WTC11 (cell line): ENCODE measurements at regions not wholly inside any gene's neighbourhood (a gene's known extent, or its start where the extent isn't known, plus 50 kb on each side); places are given as distances from the start of the nearest gene placed in this dataset.

Source experiments
- ATF2 ChIP-seq: sonication (generic); formaldehyde crosslinking; IDR thresholded peaks from 2 replicates; pipeline ENCODE4 v1.8.1; 2022; ENCODE audit warnings: low read depth, missing genetic modification reagents, borderline replicate concordance
- CTCF ChIP-seq: fragments of 200-600 bp; IDR thresholded peaks from 2 replicates; pipeline ENCODE4 v1.8.0; 2022; ENCODE audit warnings: antibody characterized with exemption
- GABPB1 ChIP-seq: sonication (generic); formaldehyde crosslinking; IDR thresholded peaks from 2 replicates; pipeline ENCODE4 v1.8.1; 2023; ENCODE audit warnings: mild to moderate bottlenecking, missing genetic modification reagents
- IRF2 ChIP-seq: sonication (generic); formaldehyde crosslinking; IDR thresholded peaks from 2 replicates; pipeline ENCODE4 v1.8.0; 2022; ENCODE audit warnings: low read depth, missing genetic modification reagents, borderline replicate concordance
- NR3C1 ChIP-seq: sonication (generic); formaldehyde crosslinking; conservative IDR thresholded peaks from 2 replicates; pipeline ENCODE4 v1.8.1; 2023; ENCODE audit warnings: low read depth, mild to moderate bottlenecking, missing genetic modification reagents
- PREB ChIP-seq: sonication (generic); formaldehyde crosslinking; IDR thresholded peaks from 2 replicates; pipeline ENCODE4 v1.8.1; 2022; ENCODE audit warnings: mild to moderate bottlenecking, missing genetic modification reagents, moderate library complexity, borderline replicate concordance

GRCh38 chr2:120496235-120496634 lies 150.3 kb downstream of the INHBB start:
- TF ChIP-seq CTCF (no peak), PREB (no peak), GABPB1 (CRISPR knock-in tag) (no peak), NR3C1 (CRISPR knock-in tag) (no peak), IRF2 (CRISPR knock-in tag) (no peak), ATF2 (CRISPR knock-in tag) (no peak)
